ENCODE measurements at regions not wholly inside any gene's neighbourhood (a gene's known extent, or its start where the extent isn't known, plus 50 kb on each side); places are given as distances from the start of the nearest gene placed in this dataset.

- TF ChIP-seq CTCF (IDR thresholded peaks at IDR 0.05; ENCODE audit: insufficient read depth, low read length) (no peak), REST (IDR thresholded peaks at IDR 0.05; ENCODE audit: insufficient replicate concordance, low read depth) (no peak), POLR2AphosphoS5 (IDR thresholded peaks at IDR 0.05; ENCODE audit: low read depth) (no peak), SPI1 (IDR thresholded peaks at IDR 0.05; ENCODE audit: borderline replicate concordance, low read depth) (no peak)
Measured at GRCh38 chr1:13927736-13928135, 227.7 kb downstream of the PRDM2 start.
